ENCODE measurements at regions not wholly inside any gene's neighbourhood (a gene's known extent, or its start where the extent isn't known, plus 50 kb on each side); places are given as distances from the start of the nearest gene placed in this dataset.
A peak's percentile ranks its signal among the peaks of the same experiment; 100 is the strongest.

- no peak overlapping the region for H2AK5ac ChIP-seq (ENCODE audit: low read depth, low read length)
- H4K5ac ChIP-seq (ENCODE audit: insufficient read length, low read depth, low read length) = no peak overlapping the region
- H2BK5ac ChIP-seq (ENCODE audit: low read depth, low read length) = peak overlapping the region; percentile 4; the same call in 1 of the 2 replicates
- CTCF ChIA-PET (ENCODE audit: partially characterized antibody) = interaction anchor here (0.6 to 0.9 kb wide), 2 partner anchors 12 to 115 kb away, joined by 3 read pairs; no protein-coding TSS in a partner anchor
- H3K56ac ChIP-seq (replicated peaks; ENCODE audit: insufficient read length, low read depth, low read length) = no peak overlapping the region
- H3K79me1 ChIP-seq (ENCODE audit: low read depth, low read length) = no peaks in the 10 kb centered on the region
- no peaks in the 10 kb centered on the region for H3K27me3 ChIP-seq (replicated peaks in 1 of 4; ENCODE audit: control insufficient read depth in 3 of 4, extremely low read depth in 1 of 4, insufficient read depth in 3 of 4, low read length in 3 of 4)
- no peaks in the 10 kb centered on the region for H3K9me3 ChIP-seq (ENCODE audit: insufficient read depth in 2 of 2, low read depth in 1 of 2, low read length in 1 of 2)
- no peak overlapping the region for H3K18ac ChIP-seq (ENCODE audit: extremely low read depth, low read length)
- H3K14ac ChIP-seq (ENCODE audit: insufficient read length) = no peak overlapping the region
- 74% methylated on average over 8 of the region's 8 CpGs; no CpG with 5 or more reads in 1 of the 2 experiments for WGBS, 2 experiments (ENCODE audit: extremely low coverage in 1 of 2, insufficient coverage in 1 of 2, insufficient read length in 1 of 2, insufficient replicate concordance in 2 of 2, low coverage in 1 of 2, low lambda C conversion rate in 2 of 2, missing lambda C conversion rate in 1 of 2)
- H3K36me3 ChIP-seq (ENCODE audit: control insufficient read depth in 2 of 4, insufficient read depth in 4 of 4, low read length in 3 of 4) = no peaks in the 10 kb centered on the region
- H3K23ac ChIP-seq (ENCODE audit: insufficient read length) = no peak overlapping the region
- no peak overlapping the region for H3K9ac ChIP-seq (replicated peaks in 1 of 4; ENCODE audit: extremely low read depth in 1 of 4, low read depth in 3 of 4, low read length in 3 of 4)
- no peak overlapping the region for H3K4me3 ChIP-seq (ENCODE audit: extremely low read depth in 1 of 4, insufficient read depth in 2 of 4, low read depth in 3 of 4, low read length in 4 of 4)
- H4K20me1 ChIP-seq (replicated peaks in 1 of 2; ENCODE audit: control insufficient read depth in 1 of 2, insufficient read depth in 2 of 2, low read length in 2 of 2) = no peaks in the 10 kb centered on the region
- no peaks in the 10 kb centered on the region for H3K79me2 ChIP-seq (ENCODE audit: control insufficient read depth in 1 of 2, insufficient read depth in 2 of 2, low read length in 2 of 2)
- FAIRE-seq = peak; percentile 7
- no peak overlapping the region for H2BK120ac ChIP-seq (replicated peaks; ENCODE audit: low read depth, low read length)
- H3K4me2 ChIP-seq (ENCODE audit: insufficient read depth in 1 of 2, low read depth in 2 of 2, low read length in 2 of 2) = no peak overlapping the region
- peaks cover 0 to 3% (median 0%) of the 10 kb centered on the region in 4 experiments; a peak in 2 of 7 replicates for H3K4me1 ChIP-seq (replicated peaks in 1 of 4; ENCODE audit: control insufficient read depth in 3 of 4, insufficient read depth in 4 of 4, low read length in 3 of 4)
- no peak overlapping the region for H2BK20ac ChIP-seq (ENCODE audit: low read length)
- no peak overlapping the region for H3K4ac ChIP-seq (replicated peaks; ENCODE audit: insufficient read length, low read depth, low read length)
- no peak overlapping the region; the same call in 1 of the 2 replicates for H2AFZ ChIP-seq (ENCODE audit: low read length)
- no peak overlapping the region for H4K8ac ChIP-seq (ENCODE audit: extremely low read depth, insufficient read depth, low read length)
- no peak overlapping the region for H2BK15ac ChIP-seq (ENCODE audit: low read length)
- no peak overlapping the region for H3K27ac ChIP-seq (ENCODE audit: low read depth, low read length)
- POLR2A ChIA-PET (ENCODE audit: partially characterized antibody) = no interaction called here
- peak in 1 of 2 experiments; percentile 46 for DNase-seq (ENCODE audit: low read depth in 1 of 2, low spot score in 2 of 2)
- H2BK12ac ChIP-seq (ENCODE audit: low read depth, low read length) = no peak overlapping the region
- H4K91ac ChIP-seq (replicated peaks; ENCODE audit: insufficient read length, low read length) = no peak overlapping the region
- no peaks in the 10 kb centered on the region for H3K23me2 ChIP-seq (ENCODE audit: low read depth, low read length)
- TF ChIP-seq CTCF (IDR thresholded peaks at IDR 0.05; ENCODE audit: control extremely low read depth in 1 of 3, insufficient read depth in 1 of 3, low read depth in 1 of 3, low read length in 3 of 3) = peak; percentile 26 to 40 (median 31); a peak in 3 of 4 replicates
- no peak for TF ChIP-seq NRF1 (IDR thresholded peaks at IDR 0.05; ENCODE audit: low read depth, low read length)
- peak; percentile 58 to 71 for TF ChIP-seq RAD21 (IDR thresholded peaks at IDR 0.05 in 1 of 2, conservative IDR thresholded peaks at IDR 0.05 in 1 of 2; ENCODE audit: low read depth in 2 of 2, low read length in 2 of 2)
- TF ChIP-seq YY1 (IDR thresholded peaks at IDR 0.05; ENCODE audit: low read depth, low read length) = no peak
- TF ChIP-seq SP4 (IDR thresholded peaks at IDR 0.05; ENCODE audit: low read length) = no peak
- TF ChIP-seq SIN3A (conservative IDR thresholded peaks at IDR 0.05 in 1 of 2, IDR thresholded peaks at IDR 0.05 in 1 of 2; ENCODE audit: low read depth in 1 of 2, low read length in 2 of 2) = no peak
- no peak for TF ChIP-seq USF2 (IDR thresholded peaks at IDR 0.05; ENCODE audit: low read length)
- TF ChIP-seq EZH2 (IDR thresholded peaks at IDR 0.05; ENCODE audit: low read depth, low read length, severe bottlenecking) = no peak
- TF ChIP-seq RFX5 (IDR thresholded peaks at IDR 0.05; ENCODE audit: borderline replicate concordance, low read depth, low read length) = no peak
Observed at GRCh38 chrX:43467608-43468234, 188.4 kb upstream of the MAOA start.
